ENCODE measurements at regions not wholly inside any gene's neighbourhood (a gene's known extent, or its start where the extent isn't known, plus 50 kb on each side); places are given as distances from the start of the nearest gene placed in this dataset.

GRCh38 chr18:24877066-24877465 is 416.6 kb downstream of the HRH4 start:
- TF ChIP-seq POLR2A (IDR thresholded peaks at IDR 0.05; ENCODE audit: control extremely low read depth in 1 of 2, low read depth in 2 of 2, low read length in 2 of 2) (no peak), ATF3 (IDR thresholded peaks at IDR 0.05; ENCODE audit: insufficient read depth, low read depth, low read length) (no peak), HDAC6 (IDR thresholded peaks at IDR 0.05; ENCODE audit: low read depth, low read length) (no peak), TAF1 (IDR thresholded peaks at IDR 0.05; ENCODE audit: low read depth, low read length) (no peak), EZH2 (IDR thresholded peaks at IDR 0.05; ENCODE audit: low read depth, low read length, severe bottlenecking) (no peak), TCF12 (IDR thresholded peaks at IDR 0.05; ENCODE audit: low read depth, low read length) (no peak), NRF1 (IDR thresholded peaks at IDR 0.05; ENCODE audit: low read depth, low read length) (no peak)
